RWPE2 (cell line): ENCODE measurements at regions not wholly inside any gene's neighbourhood (a gene's known extent, or its start where the extent isn't known, plus 50 kb on each side); places are given as distances from the start of the nearest gene placed in this dataset.

Experiments
- ATAC-seq: fragments of 200-7000 bp; cut with Tn5 transposase; 3 replicates; pipeline ENCODE4 v1.9.1; 2021; ENCODE audit warnings: low read depth
- DNase-seq: peaks from one replicate; pipeline ENCODE4 v3.0.0-alpha.2; 2020; ENCODE audit warnings: low spot score
- H3K27ac ChIP-seq: fragments of 450-650 bp; 2 replicates; pipeline ENCODE4 v1.5.1; 2017; ENCODE audit warnings: mild to moderate bottlenecking; ENCODE audit not compliant: poor library complexity, severe bottlenecking
- H3K27me3 ChIP-seq: fragments of 250-450 bp; sonication (Bioruptor Pico); 2 replicates; pipeline ENCODE4 v1.5.1; 2021; ENCODE audit warnings: mild to moderate bottlenecking, moderate library complexity; ENCODE audit not compliant: insufficient read depth, poor library complexity, severe bottlenecking
- H3K36me3 ChIP-seq: fragments of 250-450 bp; sonication (Bioruptor Pico); 2 replicates; pipeline ENCODE4 v1.5.1; 2020; ENCODE audit warnings: low read depth, mild to moderate bottlenecking, moderate library complexity
- H3K4me1 ChIP-seq: fragments of 250-450 bp; sonication (Bioruptor Pico); 2 replicates; pipeline ENCODE4 v1.5.1; 2021; ENCODE audit warnings: mild to moderate bottlenecking, moderate library complexity; ENCODE audit not compliant: insufficient read depth, poor library complexity, severe bottlenecking
- H3K4me3 ChIP-seq: fragments of 250-450 bp; sonication (Bioruptor Pico); 2 replicates; pipeline ENCODE4 v1.5.1; 2021; ENCODE audit warnings: mild to moderate bottlenecking, moderate library complexity; ENCODE audit not compliant: severe bottlenecking
- H3K9me3 ChIP-seq: fragments of 250-450 bp; sonication (Bioruptor Pico); 2 replicates; pipeline ENCODE4 v1.5.1; 2021; ENCODE audit warnings: mild to moderate bottlenecking, moderate library complexity; ENCODE audit not compliant: severe bottlenecking
- TF ChIP-seq, protein P1 (sequence below): fragments of 450-650 bp; IDR thresholded peaks from one replicate; pipeline ENCODE4 v1.5.1; 2017; ENCODE audit warnings: mild to moderate bottlenecking, moderate library complexity; ENCODE audit not compliant: poor library complexity, severe bottlenecking

DNA sequence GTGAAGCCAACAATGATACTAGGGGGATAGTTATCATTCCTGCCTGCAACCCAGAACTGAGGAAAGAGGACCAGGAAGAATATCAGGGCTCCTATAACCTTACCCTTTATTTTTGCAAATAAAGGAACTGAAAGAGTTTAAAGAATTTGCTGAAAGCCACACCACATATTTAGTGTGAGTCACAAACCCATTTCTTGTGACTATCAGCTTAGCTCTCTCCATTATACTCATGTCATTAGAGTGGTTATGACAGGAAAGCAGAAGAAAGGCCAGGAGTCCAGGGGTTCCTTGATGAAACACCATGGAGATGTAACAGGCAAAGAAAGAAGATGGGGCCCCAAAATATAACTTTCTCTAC is 141.1 kb upstream of the SAMSN1 start:
- no peaks in the 10 kb centered on the region for H3K27me3 ChIP-seq
- no peak overlapping the region for H3K27ac ChIP-seq
- H3K4me3 ChIP-seq, result no peak overlapping the region
- DNase-seq, result no peak
- no peaks in the 10 kb centered on the region for H3K9me3 ChIP-seq
- no peaks in the 10 kb centered on the region for H3K36me3 ChIP-seq
- ATAC-seq, result no peak
- TF ChIP-seq, protein P1, sequence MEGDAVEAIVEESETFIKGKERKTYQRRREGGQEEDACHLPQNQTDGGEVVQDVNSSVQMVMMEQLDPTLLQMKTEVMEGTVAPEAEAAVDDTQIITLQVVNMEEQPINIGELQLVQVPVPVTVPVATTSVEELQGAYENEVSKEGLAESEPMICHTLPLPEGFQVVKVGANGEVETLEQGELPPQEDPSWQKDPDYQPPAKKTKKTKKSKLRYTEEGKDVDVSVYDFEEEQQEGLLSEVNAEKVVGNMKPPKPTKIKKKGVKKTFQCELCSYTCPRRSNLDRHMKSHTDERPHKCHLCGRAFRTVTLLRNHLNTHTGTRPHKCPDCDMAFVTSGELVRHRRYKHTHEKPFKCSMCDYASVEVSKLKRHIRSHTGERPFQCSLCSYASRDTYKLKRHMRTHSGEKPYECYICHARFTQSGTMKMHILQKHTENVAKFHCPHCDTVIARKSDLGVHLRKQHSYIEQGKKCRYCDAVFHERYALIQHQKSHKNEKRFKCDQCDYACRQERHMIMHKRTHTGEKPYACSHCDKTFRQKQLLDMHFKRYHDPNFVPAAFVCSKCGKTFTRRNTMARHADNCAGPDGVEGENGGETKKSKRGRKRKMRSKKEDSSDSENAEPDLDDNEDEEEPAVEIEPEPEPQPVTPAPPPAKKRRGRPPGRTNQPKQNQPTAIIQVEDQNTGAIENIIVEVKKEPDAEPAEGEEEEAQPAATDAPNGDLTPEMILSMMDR, result no peak
- peaks cover 4% of the 10 kb centered on the region for H3K4me1 ChIP-seq

- H3K9me3 ChIP-seq, result no peaks in the 10 kb centered on the region
- H3K36me3 ChIP-seq, result no peaks in the 10 kb centered on the region
- ATAC-seq, result no peak
- H3K27me3 ChIP-seq, result no peaks in the 10 kb centered on the region
- no peak overlapping the region for H3K4me3 ChIP-seq
- TF ChIP-seq, protein P1, result no peak
- H3K4me1 ChIP-seq, result peaks cover 4% of the 10 kb centered on the region
- no peak overlapping the region for H3K27ac ChIP-seq
- no peak for DNase-seq
Observed at GRCh38 chr21:14686466-14687267, 140.6 kb upstream of the SAMSN1 start.

DNA sequence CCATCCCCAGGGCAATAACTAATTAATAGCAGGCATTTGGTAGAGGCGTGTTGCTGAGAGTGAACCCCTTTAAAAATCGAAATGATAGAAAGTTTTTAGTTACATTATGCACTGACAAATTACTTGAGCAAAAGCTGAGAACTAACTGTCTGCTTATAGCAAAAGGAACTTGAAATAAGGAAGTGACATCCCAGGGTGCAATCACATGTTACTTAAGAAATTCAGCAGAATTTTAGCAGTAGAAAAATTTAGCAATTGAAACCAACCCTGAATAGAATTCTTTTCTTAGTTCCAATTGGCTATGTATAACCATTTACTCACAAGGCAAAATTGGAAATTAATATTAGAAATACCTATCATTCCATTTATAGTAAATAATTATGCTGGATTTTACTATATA is 139.5 kb upstream of the SAMSN1 start:
- TF ChIP-seq, protein P1, result no peak
- ATAC-seq (no peak), DNase-seq (no peak)
- H3K36me3 ChIP-seq, result no peaks in the 10 kb centered on the region
- no peak overlapping the region for H3K27ac ChIP-seq
- no peak overlapping the region for H3K4me3 ChIP-seq
- H3K4me1 ChIP-seq, result no peaks in the 10 kb centered on the region
- H3K27me3 ChIP-seq, result no peaks in the 10 kb centered on the region
- H3K9me3 ChIP-seq, result no peaks in the 10 kb centered on the region

- no peak overlapping the region for H3K4me3 ChIP-seq
- no peaks in the 10 kb centered on the region for H3K9me3 ChIP-seq
- TF ChIP-seq, protein P1, result no peak
- H3K4me1 ChIP-seq, result no peaks in the 10 kb centered on the region
- ATAC-seq, result no peak
- no peak for DNase-seq
- H3K36me3 ChIP-seq, result no peaks in the 10 kb centered on the region
- H3K27ac ChIP-seq, result no peak overlapping the region
- no peaks in the 10 kb centered on the region for H3K27me3 ChIP-seq
Observed at GRCh38 chr21:14684071-14684470, 138.0 kb upstream of the SAMSN1 start.

DNA sequence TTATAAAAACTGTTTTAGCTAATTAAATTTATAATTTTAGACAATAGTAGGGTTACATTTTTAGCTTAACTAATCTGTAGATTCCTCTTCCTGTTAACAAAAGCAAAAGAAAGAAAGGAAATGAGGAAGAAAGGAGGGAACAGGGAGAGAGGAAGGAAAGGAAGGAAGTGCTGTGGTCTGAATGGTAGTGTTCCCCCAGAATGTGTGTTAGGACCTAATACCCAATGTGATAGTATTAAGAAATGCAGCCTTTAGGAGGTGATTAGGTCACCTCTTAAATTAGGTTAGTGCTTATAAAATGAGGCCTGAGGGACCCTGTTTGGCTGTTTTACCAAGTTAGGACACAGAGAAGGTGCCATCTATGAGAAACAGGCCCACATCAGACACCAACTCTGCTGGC is 136.9 kb upstream of the SAMSN1 start:
- no peak overlapping the region for H3K4me3 ChIP-seq
- no peaks in the 10 kb centered on the region for H3K36me3 ChIP-seq
- no peak for DNase-seq
- no peaks in the 10 kb centered on the region for H3K4me1 ChIP-seq
- ATAC-seq, result no peak
- TF ChIP-seq, protein P1, result no peak
- H3K27ac ChIP-seq, result no peak overlapping the region
- H3K9me3 ChIP-seq, result no peaks in the 10 kb centered on the region
- H3K27me3 ChIP-seq, result no peaks in the 10 kb centered on the region
